HUES64 (cell line): ENCODE measurements at regions not wholly inside any gene's neighbourhood (a gene's known extent, or its start where the extent isn't known, plus 50 kb on each side); places are given as distances from the start of the nearest gene placed in this dataset.
"Not testable (repeated sequence)": the region's sequence is repeated elsewhere in the genome, so short reads cannot be mapped to it uniquely, and the experiment has no call there.

Experiments
- H3K27ac ChIP-seq: 2 replicates; pipeline ENCODE4 v1.7.0; 2013; ENCODE audit warnings: low read depth, low read length, inconsistent platforms
- H3K27me3 ChIP-seq: 2 replicates; pipeline ENCODE4 v1.6.1; 2013; ENCODE audit warnings: mild to moderate bottlenecking, low read length; ENCODE audit not compliant: insufficient read depth
- H3K36me3 ChIP-seq: 2 replicates; pipeline ENCODE4 v1.6.1; 2013; ENCODE audit warnings: mild to moderate bottlenecking, low read length; ENCODE audit not compliant: insufficient read depth
- H3K4me1 ChIP-seq: 2 replicates; pipeline ENCODE4 v1.6.1; 2013; ENCODE audit warnings: mild to moderate bottlenecking, low read length, moderate library complexity; ENCODE audit not compliant: insufficient read depth
- H3K4me3 ChIP-seq: 2 replicates; pipeline ENCODE4 v1.5.1; 2013; ENCODE audit warnings: mild to moderate bottlenecking, low read length, moderate library complexity
- H3K9ac ChIP-seq: 2 replicates; pipeline ENCODE4 v1.6.1; 2013; ENCODE audit warnings: mild to moderate bottlenecking, low read depth, low read length
- H3K9me3 ChIP-seq: 2 replicates; pipeline ENCODE4 v1.6.1; 2013; ENCODE audit warnings: low read depth, low read length; ENCODE audit not compliant: insufficient read depth
- WGBS: fragments of 150-250, 120-280 bp; methylation state at CpG from one replicate; pipeline ENCODE4 v1.1.7; 2013; ENCODE audit warnings: missing lambda C conversion rate; 5-methylcytosine and 5-hydroxymethylcytosine counted together

DNA sequence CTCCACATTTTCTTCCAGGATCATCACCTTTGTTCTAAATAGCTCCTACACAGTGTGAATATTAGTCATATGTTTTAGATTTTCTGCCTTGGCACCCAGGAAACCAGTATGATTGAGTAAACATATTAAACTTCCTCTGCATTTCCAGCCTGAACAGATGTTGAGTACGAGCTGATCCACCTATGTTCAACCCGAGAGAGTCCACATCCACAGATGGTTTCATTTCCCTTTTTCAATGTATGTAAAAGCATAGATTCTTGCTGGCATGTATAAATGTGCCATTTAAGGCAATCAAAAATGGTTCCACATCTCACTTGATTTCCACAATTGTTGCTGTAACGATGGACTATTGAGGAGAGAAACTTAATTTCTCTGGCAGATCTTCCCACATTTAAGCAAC, 74.2 kb downstream of the ZNF716 start:
- not testable (repeated sequence) for H3K36me3 ChIP-seq, H3K4me1 ChIP-seq, H3K27ac ChIP-seq, H3K9ac ChIP-seq, H3K27me3 ChIP-seq, H3K4me3 ChIP-seq
- 73% methylated on average over 3 of the region's 3 CpGs for WGBS
- H3K9me3 ChIP-seq: peaks cover 91% of the 10 kb centered on the region

DNA sequence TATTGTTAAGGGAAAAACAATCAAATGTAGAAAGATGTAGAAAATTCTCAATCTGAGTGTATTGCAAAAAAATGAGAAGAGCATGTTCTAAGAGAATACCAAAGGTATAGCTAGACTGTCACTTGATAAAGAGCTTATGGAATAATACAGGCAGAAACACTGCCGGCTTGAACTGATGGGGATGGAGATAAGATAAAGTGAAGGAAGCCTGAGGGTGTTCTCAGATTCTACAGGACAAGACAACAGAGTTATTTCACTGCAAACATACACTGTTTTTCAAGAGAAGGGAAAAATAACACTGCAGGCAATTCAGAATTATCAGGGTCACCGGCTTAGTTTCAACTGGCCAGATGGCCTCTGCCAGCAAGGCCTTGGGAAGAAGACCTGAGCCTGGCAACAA, 80.0 kb downstream of the ZNF716 start:
- Histone ChIP-seq H3K4me1 (no peaks in the 10 kb centered on the region), H3K27ac (no peak overlapping the region), H3K36me3 (no peaks in the 10 kb centered on the region), H3K9ac (no peak overlapping the region), H3K4me3 (no peak overlapping the region), H3K9me3 (peaks cover 88% of the 10 kb centered on the region), H3K27me3 (no peaks in the 10 kb centered on the region)
- WGBS: 68% methylated on average over 2 of the region's 2 CpGs

DNA sequence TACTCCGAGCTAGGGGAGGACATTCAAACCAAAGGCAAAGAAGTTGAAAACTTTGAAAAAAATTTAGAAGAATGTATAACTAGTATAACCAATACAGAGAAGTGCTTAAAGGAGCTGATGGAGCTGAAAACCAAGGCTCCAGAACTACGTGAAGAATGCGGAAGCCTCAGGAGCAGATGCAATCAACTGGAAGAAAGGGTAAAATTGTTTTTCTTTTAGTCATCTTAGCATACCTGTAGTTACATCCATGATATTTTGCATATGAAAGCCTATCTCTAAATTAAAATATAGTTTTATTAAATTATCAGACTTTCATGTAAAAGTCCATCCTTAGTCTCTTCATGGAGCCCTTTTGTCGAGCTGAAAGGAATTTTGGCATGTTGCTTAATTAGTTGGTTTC, 90.7 kb downstream of the ZNF716 start:
- not testable (repeated sequence) for H3K36me3 ChIP-seq, H3K9ac ChIP-seq, H3K27me3 ChIP-seq, H3K4me1 ChIP-seq, H3K4me3 ChIP-seq, H3K27ac ChIP-seq
- WGBS: 86% methylated on average over 3 of the region's 4 CpGs
- H3K9me3 ChIP-seq: peaks cover 65% of the 10 kb centered on the region

DNA sequence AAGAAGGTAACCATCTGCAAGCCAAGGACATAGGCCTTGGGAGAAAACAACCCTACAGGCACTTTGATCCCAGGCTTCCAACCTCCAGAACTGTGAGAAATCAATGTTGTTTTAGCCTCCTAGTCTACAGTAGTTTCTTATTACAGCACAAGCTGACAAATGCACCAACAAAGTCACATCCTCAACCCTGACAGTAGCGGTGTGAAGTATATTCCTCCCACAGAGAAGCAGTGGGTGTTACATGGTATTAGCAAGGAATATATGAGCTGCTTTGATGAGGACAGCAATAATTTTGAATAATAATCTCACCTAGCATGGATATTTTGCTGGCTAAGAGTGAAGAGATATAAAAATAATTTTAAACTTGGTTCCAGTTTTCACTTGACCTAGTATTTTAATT, 92.4 kb downstream of the ZNF716 start:
- H3K27ac ChIP-seq, H3K4me1 ChIP-seq, H3K4me3 ChIP-seq, H3K36me3 ChIP-seq, H3K9ac ChIP-seq, H3K27me3 ChIP-seq: not testable (repeated sequence)
- H3K9me3 ChIP-seq: peaks cover 70% of the 10 kb centered on the region
- WGBS: no CpG with 5 or more reads among the region's 1 CpG

DNA sequence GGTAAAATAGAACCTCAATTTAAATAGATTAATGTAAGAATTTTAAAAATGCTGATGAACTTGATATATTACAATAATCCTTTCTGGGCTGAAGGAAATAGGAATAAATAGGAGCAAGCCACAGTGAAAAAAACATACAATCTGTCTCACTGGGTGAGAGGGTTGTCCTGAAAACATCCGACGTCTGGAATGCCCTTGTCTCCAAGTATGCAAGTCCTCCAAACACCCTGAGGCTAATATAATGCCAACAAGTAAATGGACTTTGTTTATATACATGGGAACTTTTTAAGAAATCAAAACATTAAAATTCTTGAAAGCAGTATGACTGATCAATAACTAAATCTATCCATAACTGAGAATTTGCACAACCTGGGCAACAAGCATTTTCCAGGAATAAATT, 97.4 kb downstream of the ZNF716 start:
- peaks cover 89% of the 10 kb centered on the region for H3K9me3 ChIP-seq
- not testable (repeated sequence) for H3K4me1 ChIP-seq, H3K27me3 ChIP-seq, H3K27ac ChIP-seq, H3K36me3 ChIP-seq, H3K9ac ChIP-seq, H3K4me3 ChIP-seq
- 85% methylated on average over 2 of the region's 2 CpGs for WGBS

DNA sequence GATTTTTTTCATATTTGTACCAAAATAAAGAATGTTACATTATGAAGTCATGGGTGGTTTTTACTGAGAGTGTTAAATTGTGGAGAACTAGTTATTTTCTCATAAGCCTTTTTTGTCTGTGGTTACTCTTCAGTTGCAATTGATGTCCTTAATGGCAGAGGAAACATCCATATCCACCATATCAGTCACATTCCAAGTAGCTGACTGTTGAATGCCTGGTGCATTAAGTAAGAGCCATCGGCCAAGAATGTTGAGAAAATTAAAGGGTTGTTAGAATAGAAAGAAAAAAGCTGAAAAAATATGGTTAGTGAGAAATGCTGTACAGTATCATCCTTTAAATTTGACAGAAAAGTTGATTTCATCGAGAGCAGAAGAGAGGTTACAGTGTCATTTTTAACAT, 100.0 kb downstream of the ZNF716 start:
- 98% methylated on average over 2 of the region's 2 CpGs for WGBS

DNA sequence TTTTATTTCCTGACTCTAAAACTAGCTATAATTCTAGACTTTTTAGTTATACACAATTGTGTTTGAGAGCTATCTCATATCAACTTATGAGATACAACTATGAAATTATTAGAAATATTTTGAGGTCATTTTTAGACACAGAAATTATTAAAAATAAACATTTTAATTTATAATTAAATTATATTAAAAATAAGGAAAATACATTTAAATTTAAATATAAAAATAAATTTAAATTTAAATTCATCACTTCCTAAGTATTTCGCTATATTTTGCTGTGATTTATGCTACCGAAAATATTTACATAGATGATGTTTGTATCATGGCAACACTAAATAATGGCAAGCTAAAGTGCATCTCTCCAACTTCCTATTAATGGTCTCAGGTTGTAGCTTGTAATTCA, 105.7 kb downstream of the ZNF716 start:
- no CpG with 5 or more reads among the region's 2 CpGs for WGBS
- not testable (repeated sequence) for H3K27ac ChIP-seq, H3K4me1 ChIP-seq, H3K36me3 ChIP-seq, H3K27me3 ChIP-seq, H3K4me3 ChIP-seq, H3K9ac ChIP-seq
- peaks cover 56% of the 10 kb centered on the region for H3K9me3 ChIP-seq

More for the DNA sequence above, 100.0 kb downstream of the ZNF716 start:
- H3K27me3 ChIP-seq, H3K36me3 ChIP-seq, H3K9ac ChIP-seq, H3K4me1 ChIP-seq, H3K27ac ChIP-seq, H3K4me3 ChIP-seq: not testable (repeated sequence)
- peaks cover 74% of the 10 kb centered on the region for H3K9me3 ChIP-seq

DNA sequence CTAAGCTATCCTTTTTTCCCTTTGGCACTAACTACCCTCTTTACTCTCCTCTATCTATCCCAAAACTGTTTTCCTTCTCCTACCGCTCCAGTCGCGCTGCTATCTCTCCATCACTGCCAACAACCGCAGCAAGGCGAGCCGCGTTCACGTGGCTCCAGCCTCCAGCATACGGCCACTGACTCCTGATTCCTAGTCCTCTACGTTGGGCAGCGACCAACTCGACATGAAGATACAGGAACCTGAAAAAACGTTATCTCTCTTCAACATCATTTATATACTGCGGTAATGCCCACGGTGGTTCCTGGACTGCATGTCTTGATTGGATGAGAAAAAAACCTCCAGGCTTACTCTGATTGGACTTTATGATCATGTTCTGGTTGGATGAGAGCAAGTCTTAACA, 129.5 kb downstream of the ZNF716 start:
- H3K27ac ChIP-seq: no peak overlapping the region
- H3K9ac ChIP-seq: no peak overlapping the region
- peaks cover 60% of the 10 kb centered on the region for H3K9me3 ChIP-seq
- H3K36me3 ChIP-seq: no peaks in the 10 kb centered on the region
- WGBS: 82% methylated on average over 15 of the region's 15 CpGs
- no peak overlapping the region for H3K4me3 ChIP-seq
- H3K27me3 ChIP-seq: no peaks in the 10 kb centered on the region
- no peaks in the 10 kb centered on the region for H3K4me1 ChIP-seq
